Tibial nerve (tissue), 4 donors: ENCODE measurements at regions not wholly inside any gene's neighbourhood (a gene's known extent, or its start where the extent isn't known, plus 50 kb on each side); places are given as distances from the start of the nearest gene placed in this dataset.

Experiments
- EP300 ChIP-seq, 2 donors: sonication (generic); formaldehyde crosslinking; IDR thresholded peaks; one replicate each; pipeline ENCODE4 v1.6.1; 2017; ENCODE audit warnings: antibody characterized with exemption in 2 of 2, mild to moderate bottlenecking in 1 of 2
- TF ChIP-seq, protein P1 (sequence below), 5 experiments: fragments of 200-600 bp in 3 of 5; fragments of 450-650 bp in 2 of 5; sonication (generic) in 3 of 5; IDR thresholded peaks; one replicate each; pipeline ENCODE4 v1.5.1; 2016 to 2019; ENCODE audit warnings: antibody characterized with exemption in 5 of 5, mild to moderate bottlenecking in 3 of 5, moderate library complexity in 2 of 5

DNA sequence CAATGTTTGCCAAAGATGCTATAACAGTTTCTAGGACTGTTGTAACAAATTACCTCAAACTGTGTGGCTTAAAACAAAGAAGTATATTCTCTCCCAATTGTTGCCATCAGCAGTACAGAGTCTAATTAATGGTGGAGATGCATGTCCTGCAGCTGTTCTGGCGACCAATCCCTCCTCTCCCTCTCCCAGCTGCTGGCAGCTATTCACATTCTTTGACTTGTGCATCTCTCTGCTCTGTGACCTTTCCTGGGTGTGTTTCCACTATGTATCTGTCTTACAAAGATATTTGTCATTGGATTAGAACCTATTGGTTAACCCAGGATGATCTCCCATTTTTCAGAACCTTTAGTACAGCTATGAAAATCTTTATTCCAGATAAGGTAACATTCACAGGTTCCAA is 561.7 kb upstream of the POM121L12 start:
- no peak for TF ChIP-seq EP300 (IDR thresholded peaks at IDR 0.05)
- TF ChIP-seq, protein P1, sequence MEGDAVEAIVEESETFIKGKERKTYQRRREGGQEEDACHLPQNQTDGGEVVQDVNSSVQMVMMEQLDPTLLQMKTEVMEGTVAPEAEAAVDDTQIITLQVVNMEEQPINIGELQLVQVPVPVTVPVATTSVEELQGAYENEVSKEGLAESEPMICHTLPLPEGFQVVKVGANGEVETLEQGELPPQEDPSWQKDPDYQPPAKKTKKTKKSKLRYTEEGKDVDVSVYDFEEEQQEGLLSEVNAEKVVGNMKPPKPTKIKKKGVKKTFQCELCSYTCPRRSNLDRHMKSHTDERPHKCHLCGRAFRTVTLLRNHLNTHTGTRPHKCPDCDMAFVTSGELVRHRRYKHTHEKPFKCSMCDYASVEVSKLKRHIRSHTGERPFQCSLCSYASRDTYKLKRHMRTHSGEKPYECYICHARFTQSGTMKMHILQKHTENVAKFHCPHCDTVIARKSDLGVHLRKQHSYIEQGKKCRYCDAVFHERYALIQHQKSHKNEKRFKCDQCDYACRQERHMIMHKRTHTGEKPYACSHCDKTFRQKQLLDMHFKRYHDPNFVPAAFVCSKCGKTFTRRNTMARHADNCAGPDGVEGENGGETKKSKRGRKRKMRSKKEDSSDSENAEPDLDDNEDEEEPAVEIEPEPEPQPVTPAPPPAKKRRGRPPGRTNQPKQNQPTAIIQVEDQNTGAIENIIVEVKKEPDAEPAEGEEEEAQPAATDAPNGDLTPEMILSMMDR (IDR thresholded peaks at IDR 0.05), result no peak
